Activated naive CD4-positive, alpha-beta T cell treated with anti-CD3 and anti-CD28 coated beads for 36 hours (primary cell): ENCODE measurements at regions not wholly inside any gene's neighbourhood (a gene's known extent, or its start where the extent isn't known, plus 50 kb on each side); places are given as distances from the start of the nearest gene placed in this dataset.
"Not testable (repeated sequence)": the region's sequence is repeated elsewhere in the genome, so short reads cannot be mapped to it uniquely, and the experiment has no call there.

Source experiments
- CTCF ChIA-PET: fragments of 350-600 bp; sonication (Branson Sonifier 250); formaldehyde crosslinking; loops from one replicate; lab custom pipeline; 2021; ENCODE audit warnings: antibody characterized with exemption; lab: Charles Lee
- DNase-seq: peaks from one replicate; pipeline ENCODE4 v3.0.0-alpha.2; 2020
- H3K27ac Mint-ChIP-seq: one replicate; pipeline ENCODE4 v1.8.0; 2021; ENCODE audit warnings: mild to moderate bottlenecking, mixed read lengths
- H3K27me3 Mint-ChIP-seq: one replicate; pipeline ENCODE4 v1.8.0; 2021; ENCODE audit warnings: low read depth, mixed read lengths
- H3K36me3 Mint-ChIP-seq: one replicate; pipeline ENCODE4 v1.8.0; 2021; ENCODE audit warnings: low read depth, mixed read lengths
- H3K4me1 Mint-ChIP-seq: one replicate; pipeline ENCODE4 v1.8.0; 2021; ENCODE audit warnings: low read depth, mixed read lengths
- H3K4me3 Mint-ChIP-seq: one replicate; pipeline ENCODE4 v1.8.0; 2021; ENCODE audit warnings: mild to moderate bottlenecking, moderate library complexity, mixed read lengths
- H3K9me3 Mint-ChIP-seq: one replicate; pipeline ENCODE4 v1.8.0; 2021; ENCODE audit warnings: mixed read lengths
- intact Hi-C: fragments of 100-400 bp; cut with micrococcal nuclease; formaldehyde crosslinking; loops from one replicate; pipeline ENCODE4 v1.15.1; 2023

DNA sequence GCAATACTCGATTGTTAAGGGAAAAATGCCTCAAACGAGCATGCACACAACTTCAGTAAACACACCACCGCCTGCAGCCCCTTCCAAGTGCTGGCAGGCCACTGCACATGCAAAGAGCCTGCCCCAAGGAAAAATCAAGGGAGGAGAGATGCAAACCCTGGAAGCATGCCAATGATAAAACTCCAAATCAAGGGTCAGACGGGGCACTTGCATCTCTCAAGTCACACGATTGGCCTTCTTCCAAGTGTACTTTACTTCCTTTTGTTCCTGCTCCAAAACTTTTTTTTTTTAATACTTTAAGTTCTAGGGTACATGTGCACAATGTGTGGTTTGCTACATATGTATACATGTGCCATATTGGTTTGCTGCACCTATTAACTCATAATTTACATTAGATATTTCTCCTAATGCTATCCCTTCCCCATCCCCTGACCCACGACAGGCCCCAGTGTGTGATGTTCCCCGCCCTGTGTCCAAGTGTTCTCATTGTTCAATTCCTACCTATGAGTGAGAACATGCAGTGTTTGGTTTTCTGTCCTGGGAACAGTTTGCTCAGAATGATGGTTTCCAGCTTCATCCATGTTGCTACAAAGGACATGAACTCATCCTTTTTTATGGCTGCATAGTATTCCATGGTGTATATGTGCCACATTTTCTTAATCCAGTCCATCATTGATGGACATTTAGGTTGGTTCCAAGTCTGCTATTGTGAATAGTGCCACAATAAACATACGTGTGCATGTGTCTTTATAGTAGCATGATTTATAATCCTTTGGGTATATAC is 157.8 kb downstream of the MAIP1 start:
- intact Hi-C loops: not testable (repeated sequence)

GRCh38 chr2:200119236-200119635 is 163.9 kb downstream of the MAIP1 start:
- DNase-seq: no peak
- no peaks in the 10 kb centered on the region for H3K9me3 Mint-ChIP-seq
- CTCF ChIA-PET: no interaction called here
- intact Hi-C loops: no loop called here
- H3K27ac Mint-ChIP-seq: no peak overlapping the region
- H3K36me3 Mint-ChIP-seq: peaks cover 2% of the 10 kb centered on the region
- no peaks in the 10 kb centered on the region for H3K4me1 Mint-ChIP-seq
- no peak overlapping the region for H3K4me3 Mint-ChIP-seq
- H3K27me3 Mint-ChIP-seq: peaks cover 8% of the 10 kb centered on the region

More for the DNA sequence above, 157.8 kb downstream of the MAIP1 start:
- H3K4me3 Mint-ChIP-seq, H3K9me3 Mint-ChIP-seq, CTCF ChIA-PET, H3K27me3 Mint-ChIP-seq, H3K36me3 Mint-ChIP-seq, H3K27ac Mint-ChIP-seq, DNase-seq, H3K4me1 Mint-ChIP-seq: not testable (repeated sequence)

DNA sequence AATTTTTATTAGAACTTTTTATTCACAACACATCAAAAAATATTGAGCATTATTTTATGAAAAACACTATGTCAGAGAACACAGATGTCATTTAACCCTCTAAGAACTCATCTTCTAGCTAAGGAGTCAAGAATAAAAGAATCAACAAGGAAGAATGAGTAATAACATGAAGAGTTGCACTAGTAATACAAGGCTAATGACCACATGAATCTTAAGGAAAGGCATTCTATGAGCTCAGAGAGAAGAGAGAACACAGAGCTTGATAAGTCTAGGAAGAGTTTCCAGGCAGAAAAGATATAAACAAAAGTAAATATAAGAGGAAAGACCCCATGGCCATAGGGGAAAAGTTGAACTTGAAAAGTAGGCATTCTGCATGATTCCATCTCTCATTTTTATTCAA is 166.5 kb downstream of the MAIP1 start:
- no peak for DNase-seq
- Mint-ChIP-seq H3K27ac (no peak overlapping the region), H3K36me3 (peaks cover 2% of the 10 kb centered on the region), H3K4me1 (no peaks in the 10 kb centered on the region), H3K9me3 (no peaks in the 10 kb centered on the region), H3K4me3 (no peak overlapping the region), H3K27me3 (peaks cover 8% of the 10 kb centered on the region)
- intact Hi-C loops: no loop called here
- CTCF ChIA-PET: interaction anchor here (0.7 kb wide), 1 partner anchor 252 kb away, joined by 4 read pairs; no protein-coding TSS in a partner anchor

- CTCF ChIA-PET: no interaction called here
- Mint-ChIP-seq H3K27ac (no peak overlapping the region), H3K36me3 (peaks cover 2% of the 10 kb centered on the region), H3K4me1 (no peaks in the 10 kb centered on the region), H3K9me3 (no peaks in the 10 kb centered on the region), H3K27me3 (peaks cover 8% of the 10 kb centered on the region), H3K4me3 (no peak overlapping the region)
- no peak for DNase-seq
- intact Hi-C loops: no loop called here
Observed at GRCh38 chr2:200122683-200123082, 167.3 kb downstream of the MAIP1 start.

DNA sequence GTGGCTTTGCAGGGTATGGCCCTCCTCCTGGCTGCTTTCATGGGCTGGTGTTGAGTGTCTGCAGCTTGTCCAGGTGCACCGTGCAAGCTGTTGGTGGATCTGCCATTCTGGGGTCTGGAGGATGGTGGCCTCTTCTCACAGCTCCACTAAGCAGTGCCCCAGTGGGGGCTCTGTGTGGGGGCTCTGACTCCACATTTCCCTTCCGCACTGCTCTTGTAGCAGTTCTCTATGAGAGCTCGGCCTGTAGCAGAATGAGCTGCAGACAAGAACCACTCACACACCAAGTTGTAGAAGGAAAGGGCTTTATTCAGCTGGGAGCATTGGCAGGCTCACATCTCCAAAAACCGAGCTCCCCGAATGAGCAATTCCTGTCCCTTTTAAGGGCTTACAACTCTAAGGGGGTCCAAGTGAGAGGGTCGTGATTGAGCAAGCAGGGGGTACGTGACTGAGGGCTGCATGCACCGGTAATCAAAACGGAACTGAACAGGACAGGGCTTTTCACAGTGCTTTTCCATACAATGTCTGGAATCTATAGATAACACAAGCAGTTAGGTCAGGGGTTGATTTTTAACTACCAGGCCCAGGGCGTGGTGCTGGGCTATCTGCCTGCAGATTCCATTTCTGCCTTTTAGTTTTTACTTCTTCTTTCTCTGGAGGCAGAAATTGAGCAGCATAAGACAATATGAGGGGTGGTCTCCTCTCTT is 169.4 kb downstream of the MAIP1 start:
- H3K36me3 Mint-ChIP-seq, intact Hi-C loops, CTCF ChIA-PET: not testable (repeated sequence)

DNA sequence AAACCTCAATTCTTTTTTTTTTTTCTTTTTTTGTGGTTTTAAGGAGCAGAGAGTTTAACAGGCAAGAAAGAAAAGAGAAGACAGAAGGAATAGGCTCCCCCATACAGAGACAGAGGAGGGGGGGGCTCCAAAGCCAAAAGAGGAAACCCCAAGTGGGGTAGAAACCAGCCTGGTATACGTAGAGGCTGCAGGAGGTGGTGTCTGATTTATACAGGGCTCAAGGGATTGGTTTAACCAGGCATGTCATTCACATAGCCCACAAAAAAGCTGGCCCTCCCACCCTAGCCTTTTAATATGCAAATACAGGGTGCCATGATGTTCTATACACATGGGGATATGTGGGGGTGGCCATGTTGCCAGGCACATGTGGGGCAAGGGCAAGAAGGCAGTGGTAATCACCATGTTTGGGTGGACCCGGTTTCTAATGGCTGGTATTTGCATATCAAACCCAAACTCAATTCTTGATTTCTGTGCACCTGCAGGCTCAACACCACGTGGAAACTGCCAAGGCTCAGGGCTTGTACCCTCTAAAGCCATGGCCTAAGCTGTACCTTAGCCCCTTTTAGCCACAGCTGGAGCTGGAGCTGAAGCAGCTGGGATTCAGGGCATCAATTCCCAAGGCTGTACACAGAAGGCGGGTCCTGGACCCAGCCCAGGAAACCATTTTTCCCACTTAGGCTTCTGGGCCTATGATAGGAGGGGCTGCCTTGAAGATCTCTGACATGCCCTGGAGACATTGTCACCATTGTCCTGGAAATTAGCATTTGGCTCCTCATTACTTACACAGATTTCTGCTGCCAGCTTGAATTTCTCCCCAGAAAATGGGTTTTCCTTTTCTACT is 170.3 kb downstream of the MAIP1 start:
- H3K27me3 Mint-ChIP-seq: peaks cover 3% of the 10 kb centered on the region
- CTCF ChIA-PET: no interaction called here
- no peak overlapping the region for H3K4me3 Mint-ChIP-seq
- H3K9me3 Mint-ChIP-seq: no peaks in the 10 kb centered on the region
- H3K4me1 Mint-ChIP-seq: no peaks in the 10 kb centered on the region
- no peaks in the 10 kb centered on the region for H3K36me3 Mint-ChIP-seq
- no peak overlapping the region for H3K27ac Mint-ChIP-seq
- DNase-seq: no peak
- intact Hi-C loops: no loop called here

More for the DNA sequence above, 169.4 kb downstream of the MAIP1 start:
- not testable (repeated sequence) for H3K4me3 Mint-ChIP-seq, H3K9me3 Mint-ChIP-seq, H3K4me1 Mint-ChIP-seq, DNase-seq, H3K27me3 Mint-ChIP-seq, H3K27ac Mint-ChIP-seq

DNA sequence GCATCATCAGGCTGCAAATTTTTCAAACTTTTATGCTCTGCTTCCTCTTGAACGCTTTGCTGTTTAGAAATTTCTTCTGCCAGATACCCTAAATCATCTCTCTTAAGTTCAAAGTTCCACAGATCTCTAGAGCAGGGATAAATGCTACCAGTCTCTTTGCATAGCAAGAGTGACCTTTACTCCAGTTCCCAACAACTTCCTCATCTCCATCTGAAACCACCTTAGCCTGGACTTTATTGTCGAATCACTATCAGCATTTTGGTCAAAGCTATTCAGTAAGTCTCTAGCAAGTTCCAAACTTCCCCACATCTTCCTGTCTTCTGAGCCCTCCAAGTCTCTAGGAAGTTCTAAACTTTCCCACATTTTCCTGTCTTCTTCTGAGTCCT is 170.9 kb downstream of the MAIP1 start:
- intact Hi-C loops, H3K36me3 Mint-ChIP-seq: not testable (repeated sequence)

GRCh38 chr2:200126680-200127079 is 171.3 kb downstream of the MAIP1 start:
- H3K4me1 Mint-ChIP-seq, H3K27me3 Mint-ChIP-seq, intact Hi-C loops, DNase-seq, H3K9me3 Mint-ChIP-seq, H3K27ac Mint-ChIP-seq, CTCF ChIA-PET, H3K4me3 Mint-ChIP-seq, H3K36me3 Mint-ChIP-seq: not testable (repeated sequence)

More for the DNA sequence above, 170.9 kb downstream of the MAIP1 start:
- H3K27me3 Mint-ChIP-seq, H3K9me3 Mint-ChIP-seq, DNase-seq, H3K4me1 Mint-ChIP-seq, CTCF ChIA-PET, H3K27ac Mint-ChIP-seq, H3K4me3 Mint-ChIP-seq: not testable (repeated sequence)

- CTCF ChIA-PET: no interaction called here
- no peak overlapping the region for H3K27ac Mint-ChIP-seq
- H3K4me1 Mint-ChIP-seq: no peaks in the 10 kb centered on the region
- intact Hi-C loops: no loop called here
- no peak overlapping the region for H3K4me3 Mint-ChIP-seq
- no peaks in the 10 kb centered on the region for H3K36me3 Mint-ChIP-seq
- no peaks in the 10 kb centered on the region for H3K27me3 Mint-ChIP-seq
- DNase-seq: no peak
- no peaks in the 10 kb centered on the region for H3K9me3 Mint-ChIP-seq
Observed at GRCh38 chr2:200127848-200128247, 172.5 kb downstream of the MAIP1 start.

- CTCF ChIA-PET: no interaction called here
- no peak for DNase-seq
- no peaks in the 10 kb centered on the region for H3K27me3 Mint-ChIP-seq
- no peak overlapping the region for H3K27ac Mint-ChIP-seq
- no peak overlapping the region for H3K4me3 Mint-ChIP-seq
- H3K4me1 Mint-ChIP-seq: no peaks in the 10 kb centered on the region
- intact Hi-C loops: no loop called here
- H3K36me3 Mint-ChIP-seq: no peaks in the 10 kb centered on the region
- no peaks in the 10 kb centered on the region for H3K9me3 Mint-ChIP-seq
Observed at GRCh38 chr2:200128296-200128695, 172.9 kb downstream of the MAIP1 start.

DNA sequence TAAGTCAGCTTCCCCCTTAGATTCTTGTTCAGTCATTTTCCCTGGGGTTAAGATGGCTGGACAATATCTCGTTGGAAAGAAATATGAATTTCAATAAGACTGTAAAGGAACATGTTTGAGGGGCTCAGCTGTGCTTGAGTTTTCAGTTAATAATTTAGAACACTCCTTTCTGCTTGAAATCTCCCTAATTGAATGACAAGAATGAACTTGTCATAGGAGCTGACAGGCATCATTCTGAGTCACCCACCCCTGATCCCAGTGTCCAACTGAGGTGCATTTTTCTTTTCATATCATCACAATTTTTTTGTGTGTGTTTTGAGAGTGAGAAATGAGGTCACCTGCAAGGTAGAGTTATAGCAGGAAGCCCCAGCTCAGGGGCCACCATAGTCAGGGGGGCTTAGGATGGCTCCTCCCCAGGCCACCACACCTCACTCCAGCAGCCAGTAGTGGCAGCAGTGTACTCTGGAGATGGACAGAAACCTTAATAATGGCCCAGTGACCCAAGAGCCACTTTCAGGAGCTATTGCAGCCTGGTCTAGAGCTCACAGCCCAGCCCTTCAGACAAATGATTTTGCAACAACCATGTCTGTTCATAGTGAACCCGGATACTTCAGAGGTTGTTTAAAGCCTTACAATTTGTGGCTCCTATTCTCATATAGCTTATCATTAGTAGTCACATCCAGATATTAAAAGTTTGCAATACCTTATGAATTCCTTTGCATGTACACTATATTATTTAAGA is 174.5 kb downstream of the MAIP1 start:
- Mint-ChIP-seq H3K4me3 (no peak overlapping the region), H3K36me3 (no peaks in the 10 kb centered on the region), H3K4me1 (no peaks in the 10 kb centered on the region), H3K9me3 (no peaks in the 10 kb centered on the region), H3K27ac (no peak overlapping the region), H3K27me3 (no peaks in the 10 kb centered on the region)
- CTCF ChIA-PET: no interaction called here
- intact Hi-C loops: no loop called here
- no peak for DNase-seq

DNA sequence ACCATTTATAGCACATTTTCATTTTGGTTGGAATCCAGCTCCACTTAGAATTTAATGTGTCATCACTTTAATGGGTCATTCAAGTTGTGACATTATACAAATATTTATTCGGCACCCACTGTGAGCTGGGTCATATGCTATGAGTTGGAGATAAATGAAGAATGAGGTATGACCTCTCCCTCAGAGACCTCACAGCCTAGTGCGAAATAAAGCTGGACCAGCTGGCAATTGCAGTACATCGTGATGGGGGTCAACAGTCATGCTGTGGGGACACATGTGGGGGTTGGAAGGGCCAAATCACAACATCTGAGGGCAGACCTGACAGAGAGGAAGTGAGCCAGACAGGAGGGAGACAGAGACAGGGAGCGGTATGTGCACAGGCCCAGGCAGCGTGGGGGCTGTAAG is 175.4 kb downstream of the MAIP1 start:
- H3K27ac Mint-ChIP-seq: no peak overlapping the region
- no peaks in the 10 kb centered on the region for H3K9me3 Mint-ChIP-seq
- no peaks in the 10 kb centered on the region for H3K36me3 Mint-ChIP-seq
- H3K4me1 Mint-ChIP-seq: no peaks in the 10 kb centered on the region
- H3K4me3 Mint-ChIP-seq: no peak overlapping the region
- CTCF ChIA-PET: no interaction called here
- no peak for DNase-seq
- no peaks in the 10 kb centered on the region for H3K27me3 Mint-ChIP-seq
- intact Hi-C loops: no loop called here
